GM20000 (cell line): ENCODE measurements at regions not wholly inside any gene's neighbourhood (a gene's known extent, or its start where the extent isn't known, plus 50 kb on each side); places are given as distances from the start of the nearest gene placed in this dataset.

ENCODE experiments used
- DNase-seq: peaks from one replicate; pipeline ENCODE4 v3.0.0; 2012; ENCODE audit warnings: low spot score
- TF ChIP-seq, protein P1 (sequence below): IDR thresholded peaks from 2 replicates; pipeline ENCODE4 v1.5.1; 2012; ENCODE audit warnings: mild to moderate bottlenecking, control low read depth; ENCODE audit errors: extremely low read depth, missing control alignments

GRCh38 chr16:50953290-50953689 lies 197.8 kb downstream of the SALL1 start:
- no peak for DNase-seq
- TF ChIP-seq, protein P1, sequence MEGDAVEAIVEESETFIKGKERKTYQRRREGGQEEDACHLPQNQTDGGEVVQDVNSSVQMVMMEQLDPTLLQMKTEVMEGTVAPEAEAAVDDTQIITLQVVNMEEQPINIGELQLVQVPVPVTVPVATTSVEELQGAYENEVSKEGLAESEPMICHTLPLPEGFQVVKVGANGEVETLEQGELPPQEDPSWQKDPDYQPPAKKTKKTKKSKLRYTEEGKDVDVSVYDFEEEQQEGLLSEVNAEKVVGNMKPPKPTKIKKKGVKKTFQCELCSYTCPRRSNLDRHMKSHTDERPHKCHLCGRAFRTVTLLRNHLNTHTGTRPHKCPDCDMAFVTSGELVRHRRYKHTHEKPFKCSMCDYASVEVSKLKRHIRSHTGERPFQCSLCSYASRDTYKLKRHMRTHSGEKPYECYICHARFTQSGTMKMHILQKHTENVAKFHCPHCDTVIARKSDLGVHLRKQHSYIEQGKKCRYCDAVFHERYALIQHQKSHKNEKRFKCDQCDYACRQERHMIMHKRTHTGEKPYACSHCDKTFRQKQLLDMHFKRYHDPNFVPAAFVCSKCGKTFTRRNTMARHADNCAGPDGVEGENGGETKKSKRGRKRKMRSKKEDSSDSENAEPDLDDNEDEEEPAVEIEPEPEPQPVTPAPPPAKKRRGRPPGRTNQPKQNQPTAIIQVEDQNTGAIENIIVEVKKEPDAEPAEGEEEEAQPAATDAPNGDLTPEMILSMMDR = no peak

DNA sequence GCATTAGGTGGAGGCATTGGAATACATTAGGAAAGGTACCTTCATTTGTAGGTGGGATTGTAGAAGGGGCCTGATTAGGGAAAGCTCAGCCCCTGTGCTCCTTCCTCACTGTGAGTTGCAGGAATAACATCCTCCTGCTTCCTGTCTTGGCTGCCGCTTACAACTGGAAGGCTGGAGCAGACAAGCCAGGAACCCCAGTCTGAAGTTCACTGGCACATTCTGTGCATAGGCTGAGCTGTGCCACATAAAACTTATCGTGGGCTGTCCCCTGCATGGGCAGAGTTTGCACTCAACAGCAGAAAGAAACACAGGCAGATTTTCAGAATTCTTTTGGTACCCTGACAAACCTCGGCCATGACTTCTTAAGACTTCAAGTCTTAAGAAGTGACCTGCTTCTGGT lies 200.1 kb downstream of the SALL1 start:
- TF ChIP-seq, protein P1 = no peak
- no peak for DNase-seq

GRCh38 chr16:50948268-50948930 lies 202.7 kb downstream of the SALL1 start:
- TF ChIP-seq, protein P1 = no peak
- DNase-seq = no peak

DNA sequence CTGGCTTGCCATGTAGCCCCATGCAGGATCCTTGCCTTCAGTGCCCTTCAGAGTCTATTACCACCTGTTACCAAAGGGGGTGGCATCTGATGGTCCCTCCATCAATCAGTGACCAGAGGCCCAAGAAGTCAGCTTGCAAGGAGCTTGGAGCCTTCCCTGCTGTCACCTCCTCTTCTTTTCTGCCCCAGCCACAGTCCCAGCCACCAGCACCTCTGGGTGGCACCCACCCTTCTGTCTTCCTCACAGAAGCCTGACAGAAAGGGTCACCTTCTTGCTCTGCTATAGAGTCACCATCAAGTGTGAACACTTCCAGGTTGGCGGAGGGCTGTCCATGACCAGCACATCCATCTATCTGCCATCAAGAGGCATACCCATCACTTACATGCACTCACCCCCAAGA lies 203.2 kb downstream of the SALL1 start:
- no peak for DNase-seq
- TF ChIP-seq, protein P1 = no peak

GRCh38 chr16:50946606-50947005 lies 204.5 kb downstream of the SALL1 start:
- TF ChIP-seq, protein P1 = no peak
- DNase-seq = no peak

DNA sequence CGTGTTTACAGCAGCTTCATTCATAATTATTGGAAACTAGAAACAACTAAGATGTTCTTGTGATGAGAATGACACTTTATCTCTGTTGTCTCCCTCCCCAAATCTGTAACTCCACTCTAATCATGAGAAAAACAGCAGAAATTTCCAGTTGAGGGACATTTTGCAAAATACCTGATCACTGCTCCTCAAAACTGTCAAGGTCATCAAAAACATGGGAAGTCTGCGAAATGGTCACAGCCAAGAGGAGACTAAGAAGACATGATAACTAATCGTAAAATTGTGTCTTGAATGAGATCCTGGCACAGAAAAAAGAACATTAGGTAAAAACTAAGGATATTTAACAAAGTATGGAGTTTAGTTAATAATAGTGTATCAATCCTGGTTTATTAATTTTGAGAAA lies 204.2 kb downstream of the CYLD start:
- DNase-seq = no peak
- TF ChIP-seq, protein P1 = no peak

DNA sequence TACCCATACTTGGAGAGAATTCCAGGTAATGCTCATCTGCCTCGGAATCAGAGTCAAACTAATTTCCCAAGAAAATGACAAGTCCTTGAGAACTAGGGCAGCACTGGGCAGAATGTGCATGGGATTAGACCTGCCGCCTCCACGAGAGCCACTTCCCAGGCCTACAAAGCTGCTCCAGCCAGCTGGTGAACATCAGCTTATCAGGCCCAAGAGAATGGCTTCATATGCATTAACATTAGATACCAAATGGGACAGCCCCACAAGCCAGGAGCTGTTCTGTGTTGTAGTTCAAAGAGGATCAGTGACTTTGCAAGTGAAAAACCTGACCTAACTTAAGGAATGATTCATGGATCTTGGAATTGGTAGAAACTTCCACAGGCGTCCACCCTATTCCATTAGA lies 203.3 kb downstream of the CYLD start:
- no peak for DNase-seq
- TF ChIP-seq, protein P1 = no peak
